Inflammatory macrophage treated with lipopolysaccharide for 4 hours (primary cell): ENCODE measurements at regions not wholly inside any gene's neighbourhood (a gene's known extent, or its start where the extent isn't known, plus 50 kb on each side); places are given as distances from the start of the nearest gene placed in this dataset.

Experiments used
- DNase-seq: peaks from one replicate; pipeline ENCODE4 v3.0.0-alpha.2; 2020

DNA sequence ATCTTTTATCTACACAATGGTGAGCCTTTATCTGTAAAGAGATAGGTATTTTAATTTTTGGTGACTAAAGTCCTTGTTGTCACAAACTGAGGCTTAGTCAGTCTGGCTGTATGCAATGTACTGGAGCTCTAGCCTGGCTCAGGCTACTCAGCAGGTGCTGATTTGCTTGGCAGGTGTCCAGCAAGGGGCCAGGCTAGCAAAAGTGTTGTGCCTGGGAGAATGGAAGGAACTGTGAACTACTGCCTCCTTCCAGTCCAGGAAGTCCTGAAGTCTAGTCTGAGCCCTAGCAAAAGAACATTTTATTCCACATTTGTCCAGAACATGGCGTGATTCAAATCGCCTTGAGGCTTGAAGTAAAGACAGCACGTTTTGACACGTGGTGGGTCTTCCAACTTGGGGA, 260.5 kb downstream of the CCDC85A start:
- DNase-seq, result no peak

DNA sequence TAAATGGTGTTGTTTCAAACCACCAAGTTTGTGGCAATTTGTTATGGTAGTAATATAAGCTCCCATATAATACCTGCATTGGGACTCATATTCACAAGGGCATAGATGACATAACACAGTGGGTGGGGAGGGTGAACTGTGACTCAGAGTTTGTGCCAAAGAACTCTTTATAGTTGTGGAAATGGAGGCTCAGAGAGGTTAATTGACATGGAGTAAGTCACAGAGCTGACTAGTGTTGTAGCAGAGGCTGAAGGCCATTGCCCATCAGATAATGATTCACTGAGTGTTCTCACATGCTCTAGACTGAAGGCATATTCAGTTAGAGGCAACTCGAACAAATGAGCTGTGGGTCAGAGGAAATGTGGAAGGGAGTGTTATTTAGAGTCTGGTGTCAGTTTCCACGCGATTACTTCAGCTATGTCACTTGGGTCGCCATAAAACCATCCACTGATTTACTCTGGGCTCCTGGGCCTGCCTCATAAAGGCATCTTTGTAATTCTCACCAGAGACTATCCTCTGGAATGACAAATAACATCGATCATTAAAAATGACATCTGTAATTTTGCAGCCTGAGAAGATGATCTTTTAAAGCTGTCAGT, 264.7 kb downstream of the CCDC85A start:
- no peak for DNase-seq

DNA sequence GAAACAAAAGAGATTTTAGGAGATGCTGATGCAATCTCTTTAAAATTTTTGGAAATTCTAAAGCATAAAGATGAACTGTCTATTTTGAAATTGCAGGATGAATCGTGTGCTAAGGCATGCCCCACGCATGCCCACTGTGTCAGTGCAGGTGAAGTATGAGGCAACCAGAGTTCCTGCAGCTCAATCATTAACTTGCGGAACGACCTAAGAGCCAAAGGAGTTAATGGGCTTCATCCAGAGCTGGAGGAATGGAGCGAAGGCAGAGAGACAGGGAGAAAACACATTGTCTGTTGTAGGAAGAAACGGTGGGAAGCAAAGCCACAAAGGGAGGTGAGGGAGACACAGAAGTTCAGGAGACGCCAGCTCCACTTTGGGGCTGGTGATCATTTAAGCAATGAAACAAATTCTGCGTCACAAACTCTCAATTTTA, 265.2 kb downstream of the CCDC85A start:
- no peak for DNase-seq

DNA sequence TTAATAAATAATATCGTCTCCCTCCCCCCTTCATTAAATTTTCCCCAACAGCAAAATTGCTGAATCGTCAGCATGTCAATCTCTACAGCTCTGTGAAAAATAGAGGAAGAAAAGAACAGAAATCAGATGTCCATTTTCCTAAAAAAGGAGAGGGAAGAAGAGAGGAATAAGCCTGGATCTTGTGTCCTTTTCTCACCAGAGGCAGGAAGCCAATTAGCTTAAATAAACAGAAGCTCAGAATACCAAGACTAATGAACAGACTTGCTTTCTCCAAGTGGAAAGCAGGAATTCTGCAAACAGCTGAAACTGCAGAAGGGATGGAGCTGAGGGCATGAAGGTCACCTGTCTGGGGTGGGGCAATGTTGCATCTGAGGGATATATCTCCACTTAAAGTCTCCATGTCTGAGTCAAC, 265.7 kb downstream of the CCDC85A start:
- no peak for DNase-seq

DNA sequence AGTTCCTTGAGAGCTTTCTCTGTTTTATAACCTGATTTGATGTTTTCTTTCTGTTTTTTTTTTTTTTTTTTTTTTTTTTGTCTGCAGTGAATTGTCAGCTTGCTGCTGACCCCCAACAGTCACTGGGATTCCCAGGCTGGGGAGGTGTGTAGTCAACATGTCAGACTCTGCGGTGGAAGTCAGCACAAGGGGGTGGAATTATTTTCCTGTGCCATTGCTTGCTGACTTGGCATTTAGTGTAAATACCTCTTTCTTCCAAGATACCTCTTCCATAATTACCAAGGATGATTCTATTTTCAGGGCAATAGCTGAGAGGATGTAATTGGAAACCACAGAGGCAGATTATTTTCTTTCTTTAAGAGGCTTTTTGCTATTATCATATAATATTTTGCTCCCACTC, 266.3 kb downstream of the CCDC85A start:
- no peak for DNase-seq

DNA sequence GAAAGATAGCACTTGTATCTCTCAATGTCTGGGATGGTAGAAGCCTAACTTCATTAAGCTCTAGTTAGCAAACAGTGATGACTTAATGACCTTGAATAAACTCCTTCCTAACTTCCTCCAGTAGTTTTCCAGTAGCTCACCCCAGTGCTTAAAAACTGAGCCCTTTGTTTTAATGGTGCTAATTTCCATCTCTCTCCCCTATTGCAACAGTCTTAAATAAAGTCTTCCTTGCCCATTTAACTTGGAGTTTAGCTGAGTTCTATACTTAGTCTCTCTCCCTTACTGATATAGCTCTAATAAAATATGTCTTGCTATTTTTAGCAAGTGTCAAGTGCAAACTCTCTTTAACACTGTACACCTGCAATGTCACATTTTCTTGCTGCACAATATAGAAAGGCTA, 267.0 kb downstream of the CCDC85A start:
- DNase-seq, result no peak

DNA sequence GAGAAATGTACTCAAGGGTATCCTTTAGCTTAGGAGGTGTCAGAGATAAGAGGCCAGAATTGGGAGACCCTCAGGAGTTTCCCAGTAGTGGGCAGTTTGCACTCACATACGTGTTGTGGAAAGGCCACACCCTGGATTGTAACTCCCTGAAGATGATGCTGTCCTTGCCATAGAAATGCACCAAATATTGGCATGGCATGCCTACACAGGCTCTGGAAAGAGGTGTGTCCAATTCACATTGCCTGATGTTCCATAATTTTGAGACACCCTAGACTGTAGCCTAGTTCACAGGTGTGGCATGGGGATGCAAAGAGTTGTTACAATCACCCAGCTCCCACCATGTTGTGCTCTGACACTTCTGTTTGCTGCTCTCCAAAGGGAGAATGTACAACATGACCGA, 271.9 kb downstream of the CCDC85A start:
- no peak for DNase-seq

DNA sequence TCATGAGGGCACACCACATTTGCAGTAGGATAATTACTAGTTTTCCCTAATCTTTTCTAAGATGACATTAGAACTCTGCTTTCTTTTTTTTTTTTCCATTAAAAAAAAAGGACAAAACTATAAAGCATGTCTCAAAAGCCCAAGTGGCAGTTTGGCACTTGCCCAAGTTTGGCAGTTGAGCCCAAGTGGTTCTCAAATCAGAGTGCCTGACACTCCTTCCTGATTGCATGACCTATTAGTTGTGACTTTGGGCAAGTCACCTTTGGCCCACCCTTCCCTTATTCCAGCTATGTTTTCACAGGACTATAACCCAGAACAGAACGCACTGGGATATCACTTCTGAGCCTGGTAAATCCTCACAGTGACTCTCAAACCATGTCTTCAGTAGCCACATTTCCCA, 273.0 kb downstream of the CCDC85A start:
- no peak for DNase-seq

DNA sequence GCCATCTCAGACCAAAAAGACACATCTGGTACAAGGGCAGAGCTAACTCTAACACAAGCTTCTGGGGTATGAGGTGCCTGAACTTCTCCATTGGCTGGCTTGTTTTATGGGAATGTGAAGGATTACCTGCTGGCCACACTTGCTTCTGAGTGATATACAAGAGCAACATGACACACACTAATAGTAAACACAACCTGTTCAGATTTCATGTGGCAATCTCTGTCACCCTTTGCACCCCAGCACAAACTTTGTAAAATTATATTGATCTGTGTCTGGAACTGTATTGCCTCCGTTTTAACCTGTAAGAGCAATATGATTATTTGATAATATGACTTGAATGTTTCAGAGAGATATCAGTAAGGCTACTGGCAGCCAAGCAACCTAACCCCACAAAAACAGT, 276.7 kb downstream of the CCDC85A start:
- DNase-seq, result no peak

DNA sequence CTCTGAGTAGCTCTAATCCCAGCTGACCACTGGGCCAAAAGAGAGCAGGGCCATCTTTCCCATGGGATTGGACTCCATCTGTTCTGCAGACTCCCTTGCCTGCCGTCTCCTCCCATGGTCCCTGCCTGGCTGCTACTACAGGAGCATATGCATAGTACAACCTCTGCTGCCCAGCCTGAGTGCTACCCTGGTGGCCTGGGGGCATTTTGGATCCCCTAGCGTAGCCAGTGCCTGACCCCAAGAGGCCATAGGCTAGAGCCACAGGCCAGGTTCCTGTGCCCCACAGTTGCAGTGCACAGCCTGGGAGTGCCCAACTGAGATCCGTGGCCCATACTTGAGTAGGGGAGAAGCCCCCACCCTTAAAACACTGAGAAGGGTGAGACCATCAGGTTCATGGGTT, 280.3 kb downstream of the CCDC85A start:
- no peak for DNase-seq

DNA sequence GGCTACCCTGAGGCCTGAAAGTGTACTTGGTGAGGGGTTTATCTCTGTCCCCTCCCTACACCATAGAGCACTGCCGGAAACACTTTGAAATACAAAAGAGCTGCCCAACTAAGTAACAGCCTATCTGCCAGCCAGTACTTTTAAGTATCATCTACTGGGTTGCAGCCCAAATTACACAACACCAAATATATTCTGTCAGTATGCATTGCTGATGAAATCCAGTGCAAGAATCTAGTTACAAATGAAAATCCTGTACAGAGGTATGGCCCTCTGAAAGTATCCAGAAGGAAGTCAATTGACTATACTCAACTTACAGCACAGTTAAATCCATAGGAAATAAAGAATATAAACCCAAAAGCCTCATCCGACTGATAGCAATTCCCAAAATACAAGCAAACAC, 280.8 kb downstream of the CCDC85A start:
- no peak for DNase-seq

DNA sequence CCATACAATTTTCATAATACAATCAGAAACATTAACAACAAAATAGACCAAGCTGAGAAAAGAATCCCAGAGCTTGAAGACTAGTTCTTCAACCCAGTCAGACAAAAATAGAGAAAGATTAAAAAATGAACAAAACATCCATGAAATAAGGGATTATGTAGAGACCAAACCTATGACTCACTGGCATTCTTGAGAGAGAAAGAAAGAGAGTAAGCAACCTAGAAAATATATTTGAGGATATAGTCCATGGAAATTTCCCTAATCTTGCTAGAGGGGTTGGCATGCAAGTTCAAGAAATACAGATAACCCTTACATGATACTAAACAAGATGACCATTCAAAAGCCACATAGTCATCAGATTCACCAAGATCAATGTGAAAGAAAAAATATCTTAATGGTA, 281.7 kb downstream of the CCDC85A start:
- no peak for DNase-seq

DNA sequence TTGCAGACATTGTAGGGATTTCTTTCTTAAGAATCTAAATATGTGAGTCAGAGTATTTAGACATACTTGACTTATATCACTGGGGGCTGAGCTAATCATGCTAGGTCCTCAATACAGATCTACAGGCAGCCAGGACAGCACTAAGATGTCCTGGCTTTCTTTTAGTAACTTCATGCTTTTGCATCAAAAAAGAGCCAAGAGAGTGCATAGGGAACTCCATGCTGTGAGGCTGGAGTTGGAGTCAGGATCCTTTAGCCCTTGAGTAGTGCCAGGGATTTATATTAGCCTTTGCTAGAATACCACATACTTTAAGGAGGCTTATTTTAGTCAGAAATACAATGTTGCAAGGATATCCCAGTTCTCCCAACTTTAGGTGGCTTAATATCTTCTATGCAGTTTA, 289.7 kb downstream of the CCDC85A start:
- DNase-seq, result no peak

DNA sequence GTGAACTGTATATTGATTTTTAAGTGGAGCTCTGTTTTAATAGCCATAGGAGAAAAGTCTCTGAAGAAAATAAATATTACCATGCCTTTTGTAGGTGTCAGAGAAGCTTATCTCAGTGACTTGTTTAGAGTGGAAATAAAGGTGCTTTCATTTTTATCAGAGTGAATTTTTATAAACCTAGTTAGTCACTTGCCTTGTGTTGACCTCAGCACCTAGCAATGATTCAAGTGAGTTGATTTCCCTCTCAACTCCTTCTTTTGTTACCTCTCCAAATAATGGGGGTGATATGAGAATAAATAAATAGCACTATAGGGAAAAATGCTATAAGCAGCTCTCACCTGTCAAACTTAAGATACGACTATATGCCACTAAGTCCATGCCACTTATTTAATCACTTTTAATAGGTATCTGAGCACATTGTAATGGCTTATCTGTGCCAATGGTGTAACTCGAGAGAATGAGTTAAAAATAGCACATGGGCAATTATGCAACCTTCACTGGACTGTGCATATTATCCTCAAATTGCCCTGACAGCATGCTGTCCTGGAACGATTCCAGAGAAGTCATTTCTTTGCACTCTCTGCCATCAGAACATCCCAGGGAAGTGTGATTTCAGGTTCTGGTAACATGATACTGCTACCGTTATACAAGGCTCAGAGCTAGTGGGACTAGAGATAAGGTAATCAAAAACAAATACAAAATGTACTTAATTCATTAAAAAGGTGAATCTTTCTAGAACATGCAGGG, 290.8 kb downstream of the CCDC85A start:
- DNase-seq, result no peak

DNA sequence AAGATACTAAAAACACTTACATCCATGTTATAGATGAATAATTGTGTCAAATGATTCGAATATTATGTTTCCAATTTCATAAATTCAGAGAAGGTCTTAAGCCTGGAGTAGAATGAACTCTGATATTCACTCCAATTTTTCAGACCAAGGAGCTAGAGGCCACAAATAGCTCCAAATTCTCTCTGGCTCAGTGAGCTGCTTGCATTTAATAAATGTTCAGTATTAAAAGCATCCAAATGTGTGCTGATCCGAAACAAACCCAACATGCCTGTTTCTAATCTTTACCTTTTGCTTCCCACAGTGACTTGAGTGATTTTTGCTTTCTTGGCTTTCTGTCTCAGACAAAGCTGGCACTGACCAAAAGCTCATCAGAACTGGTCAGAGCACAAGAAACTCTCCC, 291.4 kb downstream of the CCDC85A start:
- no peak for DNase-seq

DNA sequence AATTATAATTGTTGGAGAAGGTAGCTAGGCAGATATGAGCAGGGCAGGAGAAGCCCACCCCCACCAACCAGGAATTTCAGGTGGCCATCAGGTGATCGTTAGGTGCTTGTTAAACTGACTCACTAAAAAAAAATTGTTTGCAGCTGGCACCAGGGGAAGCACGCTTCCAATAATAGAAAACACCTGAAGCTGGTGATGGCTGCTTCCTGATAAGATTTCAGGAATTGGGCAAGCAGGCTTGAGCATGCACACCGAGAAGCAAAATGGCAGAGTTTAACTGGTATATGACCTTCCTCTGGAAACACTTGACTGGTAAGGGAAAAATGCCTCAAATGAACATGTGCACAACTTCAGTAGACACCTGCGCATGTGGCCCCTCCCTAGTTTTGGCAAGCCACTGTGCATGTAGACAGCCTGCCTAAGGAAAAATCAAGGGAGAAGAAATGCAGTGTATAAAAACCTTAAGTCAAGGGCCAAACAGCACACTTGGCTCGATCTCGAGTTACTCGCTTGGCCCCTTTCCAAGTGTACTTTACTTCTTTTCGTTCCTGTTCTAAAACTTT, 292.8 kb downstream of the CCDC85A start:
- DNase-seq, result no peak

DNA sequence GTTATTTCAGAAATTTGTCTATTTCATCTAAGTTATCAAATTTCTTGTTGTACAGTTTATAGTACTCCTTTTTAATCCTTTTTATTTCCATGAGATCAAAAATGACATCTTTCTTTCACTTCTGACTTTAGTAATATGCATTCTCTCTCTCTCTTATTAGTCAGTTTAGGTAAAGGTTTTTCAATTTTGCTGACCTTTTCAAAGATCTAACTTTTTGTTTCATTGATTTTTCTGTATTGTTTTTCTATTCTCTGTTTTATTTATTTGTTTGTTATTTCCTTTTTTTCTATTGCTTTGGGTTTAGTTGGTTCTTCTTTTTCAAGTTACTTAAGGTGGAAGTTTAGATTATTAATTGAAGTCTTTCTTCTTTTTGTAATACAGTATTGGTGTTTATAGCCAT, 294.2 kb downstream of the CCDC85A start:
- DNase-seq, result no peak

DNA sequence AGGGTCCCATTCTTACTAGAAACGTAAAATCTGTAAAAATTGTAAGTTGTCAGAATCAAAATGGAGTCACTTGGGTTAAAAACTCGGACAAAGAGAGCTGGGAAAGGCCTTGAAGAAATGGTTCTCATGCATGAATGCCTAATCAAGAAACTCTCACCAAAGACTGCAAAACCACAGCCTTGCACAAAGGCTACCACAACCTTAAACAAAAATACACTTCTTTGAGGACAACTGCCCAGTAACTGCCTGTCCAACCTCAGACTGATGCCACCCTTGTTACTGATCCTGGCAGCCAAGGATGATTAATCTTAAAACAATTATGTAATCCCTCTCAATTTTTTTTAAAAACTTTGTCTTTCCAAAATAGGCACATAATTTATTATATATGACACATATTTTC, 299.3 kb downstream of the CCDC85A start:
- DNase-seq, result no peak

DNA sequence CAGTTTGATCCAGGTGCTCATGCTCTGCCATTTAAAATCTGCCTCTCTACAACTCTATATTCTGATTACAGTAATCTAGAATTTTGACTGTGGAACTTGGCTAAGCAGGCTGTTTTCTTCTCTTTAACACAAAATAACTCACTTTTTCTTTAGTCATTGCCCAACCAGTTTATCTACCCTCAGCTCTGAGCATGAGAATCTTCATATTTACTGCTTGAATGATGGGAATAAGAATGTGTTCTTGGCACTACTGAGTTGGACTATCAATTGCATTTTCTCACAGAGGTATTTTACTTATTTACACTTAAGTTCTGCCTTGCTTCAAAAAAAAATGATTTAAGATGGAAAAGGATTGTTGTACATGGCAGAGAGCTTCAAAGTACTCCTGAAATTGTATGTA, 301.1 kb downstream of the CCDC85A start:
- no peak for DNase-seq

DNA sequence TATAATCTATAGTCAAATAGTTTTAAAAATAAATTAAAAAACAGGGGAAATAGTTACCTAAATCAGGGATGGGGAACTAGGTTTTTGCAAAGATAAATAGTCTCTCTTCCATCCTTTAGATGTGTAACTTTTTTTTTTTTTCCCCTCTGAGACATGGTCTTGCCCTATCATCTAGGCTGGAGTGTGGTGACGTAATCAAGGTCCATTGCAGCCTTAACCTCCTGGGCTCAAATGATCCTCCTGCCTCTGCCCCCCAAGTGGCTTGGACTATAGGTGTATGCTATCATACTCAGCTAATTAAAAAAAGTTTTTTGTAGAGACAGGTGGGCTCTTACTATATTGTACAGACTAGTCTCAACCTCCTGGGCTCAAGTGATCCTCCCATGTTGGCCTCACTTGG, 316.5 kb downstream of the CCDC85A start:
- DNase-seq, result no peak

DNA sequence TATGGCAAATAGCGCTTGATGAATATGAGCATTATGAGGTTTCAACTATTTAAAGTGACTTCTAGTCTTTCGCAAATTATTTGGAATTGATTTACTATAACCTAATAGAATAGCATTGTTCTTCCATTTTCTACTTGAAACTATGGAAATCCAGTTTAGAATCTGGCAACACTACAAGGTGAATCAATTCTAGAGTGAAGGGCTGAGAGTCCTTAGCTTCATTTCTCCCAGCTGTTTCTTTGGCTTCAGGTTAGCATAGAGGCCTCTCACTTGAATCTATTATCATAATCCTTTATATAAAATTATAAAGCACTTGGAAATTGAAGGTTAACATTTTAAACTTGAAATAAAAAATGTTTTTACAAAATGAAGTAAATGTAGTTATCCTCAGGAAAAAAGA, 318.8 kb downstream of the CCDC85A start:
- no peak for DNase-seq

DNA sequence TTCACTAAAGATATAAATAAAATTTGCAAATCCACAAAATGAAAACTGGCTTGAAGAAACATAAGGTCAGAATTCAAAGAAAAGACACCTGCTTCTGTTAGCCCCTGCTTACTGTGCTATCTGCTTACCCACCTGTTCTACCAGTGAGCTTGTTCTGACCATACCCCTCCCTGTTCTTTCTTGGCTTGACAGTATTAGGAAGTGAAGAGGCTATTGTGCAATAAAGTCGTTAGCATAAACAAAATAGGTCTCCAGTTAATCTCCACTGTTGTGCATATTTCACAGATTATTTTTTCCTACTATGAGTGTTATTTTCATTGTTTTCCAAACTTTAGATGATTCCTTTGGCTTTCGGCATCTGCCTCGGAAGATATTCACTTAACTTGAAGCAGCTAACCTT, 322.1 kb downstream of the CCDC85A start:
- no peak for DNase-seq

DNA sequence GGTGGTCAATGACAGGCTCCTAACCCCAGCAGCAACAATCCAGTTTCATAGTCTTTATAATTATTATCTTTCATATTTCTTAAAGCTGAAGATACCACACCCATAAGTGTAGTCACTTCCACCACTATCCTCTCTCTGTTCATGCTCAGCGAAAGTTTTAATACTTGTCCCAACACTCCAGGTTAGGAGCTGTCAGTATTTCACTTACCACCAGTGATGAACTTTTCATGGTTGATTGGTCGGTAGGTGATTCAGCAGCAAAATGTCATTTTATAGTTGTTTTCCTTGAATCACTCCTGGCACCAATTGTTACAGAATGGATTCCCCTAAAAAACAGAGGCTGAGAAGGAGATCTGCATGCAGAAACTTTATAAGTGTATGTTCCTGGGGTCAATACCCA, 324.9 kb downstream of the CCDC85A start:
- DNase-seq, result no peak

DNA sequence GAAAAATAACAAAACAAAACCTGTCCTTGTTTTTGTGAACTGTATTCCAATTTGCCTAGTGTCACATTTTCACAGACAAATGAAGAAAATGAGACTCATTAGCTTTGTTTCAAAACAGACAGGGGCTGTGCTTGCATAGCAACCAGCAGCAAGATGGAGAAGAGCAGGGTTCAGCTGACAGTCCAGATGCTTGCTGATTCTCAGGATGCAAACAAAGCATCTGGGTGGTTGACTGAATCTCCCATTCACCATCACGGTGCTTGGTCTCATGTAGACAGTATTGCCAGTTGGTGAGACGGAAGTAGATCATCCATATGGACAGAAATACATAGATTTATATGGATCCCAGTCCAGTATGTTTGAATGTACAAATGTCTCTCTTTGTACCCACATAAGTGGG, 326.8 kb downstream of the CCDC85A start:
- no peak for DNase-seq

DNA sequence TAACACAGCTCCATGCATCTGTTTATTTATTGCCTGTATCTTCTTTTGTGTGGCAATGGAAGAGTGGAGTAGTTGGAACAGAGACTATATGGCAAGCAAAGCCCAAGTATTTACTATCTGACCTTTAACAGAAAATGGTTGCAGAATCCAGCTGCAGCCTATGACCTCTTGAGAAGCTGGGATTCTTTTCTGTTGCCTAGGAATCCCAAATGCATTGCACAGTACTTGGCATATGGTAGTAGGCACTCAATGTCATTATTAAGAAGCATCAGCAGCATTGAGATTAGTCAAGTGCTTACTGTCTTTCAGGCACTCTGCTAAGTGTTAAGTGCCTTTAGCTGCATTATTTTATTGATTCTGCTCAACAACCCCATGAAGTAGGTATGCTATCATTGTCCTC, 331.6 kb downstream of the CCDC85A start:
- no peak for DNase-seq
